HG03025 (cell line): ENCODE measurements at regions not wholly inside any gene's neighbourhood (a gene's known extent, or its start where the extent isn't known, plus 50 kb on each side); places are given as distances from the start of the nearest gene placed in this dataset.
"Not testable (repeated sequence)": the region's sequence is repeated elsewhere in the genome, so short reads cannot be mapped to it uniquely, and the experiment has no call there.

Source experiments
- ATAC-seq: cut with Tn5 transposase; IDR thresholded peaks from one replicate; pipeline ENCODE4 v1.9.1; 2021; ENCODE audit warnings: mild to moderate bottlenecking, moderate library complexity; ENCODE audit not compliant: unreplicated experiment, low FRiP score

DNA sequence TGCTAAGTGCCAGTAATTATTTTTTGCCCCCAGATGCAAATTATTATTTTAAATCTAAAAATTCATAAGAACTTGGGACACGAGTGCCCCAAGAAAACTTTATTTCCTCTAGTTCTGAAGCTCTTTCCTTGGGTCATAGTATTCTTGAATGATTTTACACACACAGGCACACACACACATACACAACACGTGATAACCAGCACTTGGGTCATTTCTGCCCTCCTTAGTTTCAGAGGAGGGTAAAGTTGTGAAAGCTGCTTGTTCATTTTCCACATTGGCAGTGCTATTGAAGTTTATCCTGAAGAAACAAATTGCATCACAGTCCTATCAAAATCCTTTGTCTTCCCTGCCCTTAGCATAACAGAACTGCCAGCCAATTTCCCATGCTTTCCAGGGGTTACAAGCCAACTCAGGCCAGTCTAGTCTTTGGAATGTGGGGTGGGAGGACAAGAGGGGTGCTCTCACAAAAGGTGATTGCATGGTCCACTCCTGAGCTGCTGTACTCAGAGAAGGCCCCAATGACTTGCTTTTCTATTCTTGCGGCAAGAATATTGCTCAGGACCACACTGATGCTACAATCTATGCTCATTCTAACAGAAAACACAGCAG lies 98.5 kb upstream of the POGK start:
- no peak for ATAC-seq

DNA sequence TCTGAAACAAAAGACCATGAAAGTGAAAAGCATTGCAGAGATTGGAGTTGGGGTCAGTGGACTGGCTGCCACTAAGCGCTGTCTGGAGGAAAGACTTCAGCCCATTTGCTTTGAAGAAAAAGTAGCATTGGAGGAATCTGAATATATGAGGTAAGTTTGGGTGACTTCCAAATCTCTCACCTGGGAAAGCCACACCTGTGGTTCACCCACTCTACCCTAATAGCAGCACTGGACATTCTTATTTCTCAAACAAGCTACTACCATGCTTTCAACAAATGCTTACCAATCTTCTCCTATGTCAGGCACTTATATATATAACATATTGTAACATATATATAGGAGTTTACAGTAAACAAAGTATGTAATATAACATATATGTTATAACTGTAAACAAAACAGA lies 76.0 kb upstream of the POGK start:
- no peak for ATAC-seq

DNA sequence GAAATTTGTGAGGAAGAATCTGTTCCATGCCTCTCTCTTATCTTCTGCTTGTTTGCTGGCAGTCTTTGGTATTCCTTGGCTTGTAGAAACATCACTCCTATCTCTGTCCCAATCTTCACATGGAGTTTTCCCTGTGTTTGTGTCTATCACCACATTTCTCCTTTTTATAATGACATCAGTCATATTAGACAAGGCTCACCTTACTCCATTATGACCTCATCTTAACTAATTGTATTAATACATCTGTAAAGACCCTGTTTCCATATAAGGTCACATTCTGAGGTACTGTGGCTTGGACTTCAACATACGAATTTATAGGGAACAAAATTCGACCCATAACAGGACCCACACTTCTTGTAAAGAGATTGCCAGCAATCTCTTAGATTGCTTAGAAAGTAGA lies 72.3 kb upstream of the POGK start:
- ATAC-seq: no peak

DNA sequence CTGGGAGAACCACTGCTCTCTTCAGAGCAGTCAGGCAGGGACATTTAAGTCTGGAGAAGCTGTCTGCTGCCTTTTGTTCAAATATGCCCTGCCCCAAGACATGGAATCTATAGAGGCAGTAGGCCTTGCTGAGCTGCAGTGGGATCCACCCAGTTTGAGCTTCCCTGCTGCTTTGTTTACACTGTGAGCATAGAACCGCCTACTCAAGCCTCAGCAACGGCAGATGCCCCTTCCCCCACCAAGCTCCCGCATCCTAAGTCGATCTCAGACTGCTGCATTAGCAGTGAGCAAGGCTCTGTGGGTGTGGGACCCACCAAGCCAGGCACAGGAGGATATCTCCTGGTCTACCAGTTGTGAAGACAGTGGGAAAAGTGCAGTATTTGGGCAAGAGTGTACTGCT lies 54.6 kb upstream of the POGK start:
- ATAC-seq: not testable (repeated sequence)

DNA sequence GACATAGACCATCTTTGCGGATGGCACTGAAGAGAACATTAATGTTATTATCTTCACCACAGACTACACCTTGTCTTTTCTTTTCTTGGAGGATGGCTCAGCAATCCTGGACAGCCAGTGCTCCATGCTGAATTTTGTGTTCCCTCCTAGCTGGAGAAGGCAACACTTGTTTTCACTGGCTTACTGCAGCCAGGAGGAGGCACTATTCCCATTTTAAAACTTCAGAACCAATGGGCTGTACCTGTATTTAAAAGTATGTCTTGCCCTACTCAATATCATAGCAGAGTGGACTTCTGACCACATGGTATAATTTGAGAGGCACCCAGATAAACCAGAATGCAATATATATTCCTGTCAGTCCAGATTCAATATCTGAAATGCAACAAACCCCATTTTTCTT lies 53.3 kb upstream of the POGK start:
- ATAC-seq: no peak

DNA sequence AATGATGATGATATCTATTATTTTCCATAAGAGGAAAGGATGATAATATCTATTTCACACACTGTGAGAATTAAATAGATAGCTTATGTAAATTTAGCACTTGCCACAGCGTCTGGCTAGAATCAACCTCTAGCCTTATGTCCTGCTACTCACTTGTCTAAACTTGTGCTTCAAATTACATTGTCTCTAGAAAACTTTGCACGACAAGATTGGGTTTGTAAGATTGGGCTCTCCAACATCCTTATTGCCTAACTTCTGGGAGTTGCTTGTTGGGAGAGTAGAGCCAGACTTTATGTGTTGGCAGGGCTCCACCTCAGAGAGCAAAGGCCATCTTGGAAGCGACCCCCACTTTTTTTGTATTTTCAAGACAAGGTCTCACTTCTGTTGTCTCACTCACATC lies 50.0 kb upstream of the POGK start:
- ATAC-seq: no peak
